Keratinocyte (primary cell): ENCODE measurements at regions not wholly inside any gene's neighbourhood (a gene's known extent, or its start where the extent isn't known, plus 50 kb on each side); places are given as distances from the start of the nearest gene placed in this dataset.

Experiments used
- DNase-seq: peaks from one replicate; pipeline ENCODE4 v3.0.0-alpha.2; 2011; ENCODE audit warnings: low read depth, missing footprints, low spot score
- FAIRE-seq: peaks from 2 replicates; lab custom pipeline; 2011; peaks lifted over from hg19 to GRCh38; lab: Jason Lieb, UNC
- H2AFZ ChIP-seq: 2 replicates; pipeline ENCODE4 v1.6.0; 2012; ENCODE audit warnings: low read length, control low read depth, inconsistent platforms; ENCODE audit not compliant: control insufficient read depth
- H3K27ac ChIP-seq: 2 replicates; pipeline ENCODE4 v1.5.1; 2011; ENCODE audit warnings: low read length; ENCODE audit not compliant: control insufficient read depth, insufficient read depth
- H3K27me3 ChIP-seq: 3 replicates; pipeline ENCODE4 v1.6.0; 2011; ENCODE audit warnings: low read length; ENCODE audit not compliant: control insufficient read depth, insufficient read depth; ENCODE audit errors: extremely low read depth
- H3K36me3 ChIP-seq, 2 experiments: 2 replicates in 1 of 2; 3 replicates in 1 of 2; pipeline ENCODE4 v1.5.1; 2011; ENCODE audit warnings: low read length in 2 of 2, mild to moderate bottlenecking in 1 of 2; ENCODE audit not compliant: control insufficient read depth in 2 of 2, insufficient read depth in 2 of 2; ENCODE audit errors: extremely low read depth in 1 of 2
- H3K4me1 ChIP-seq: 3 replicates; pipeline ENCODE4 v1.5.1; 2011; ENCODE audit warnings: low read length; ENCODE audit not compliant: control insufficient read depth, insufficient read depth; ENCODE audit errors: extremely low read depth
- H3K4me2 ChIP-seq: 3 replicates; pipeline ENCODE4 v1.6.0; 2011; ENCODE audit warnings: low read depth, low read length; ENCODE audit not compliant: control insufficient read depth, insufficient read depth; ENCODE audit errors: extremely low read depth
- H3K4me3 ChIP-seq, 3 experiments: fragments of 200-600 bp in 1 of 3; sonication (generic) in 1 of 3; 2 replicates in 2 of 3; 3 replicates in 1 of 3; pipeline ENCODE4 v1.5.1; 2011 to 2016; ENCODE audit warnings: low read length in 3 of 3, mild to moderate bottlenecking in 3 of 3, control low read depth in 2 of 3, inconsistent platforms in 1 of 3, low read depth in 1 of 3, mixed read lengths in 1 of 3, mixed run types in 1 of 3, moderate library complexity in 1 of 3; ENCODE audit not compliant: control insufficient read depth in 2 of 3, insufficient read depth in 2 of 3; ENCODE audit errors: extremely low read depth in 1 of 3
- H3K79me2 ChIP-seq: 2 replicates; pipeline ENCODE4 v1.6.0; 2012; ENCODE audit warnings: low read length; ENCODE audit not compliant: control insufficient read depth, insufficient read depth
- H3K9ac ChIP-seq: 3 replicates; pipeline ENCODE4 v1.6.0; 2011; ENCODE audit warnings: low read length; ENCODE audit not compliant: control insufficient read depth, insufficient read depth; ENCODE audit errors: extremely low read depth
- H3K9me1 ChIP-seq: 3 replicates; pipeline ENCODE4 v1.6.0; 2011; ENCODE audit warnings: low read length; ENCODE audit not compliant: control insufficient read depth, insufficient read depth; ENCODE audit errors: extremely low read depth
- H3K9me3 ChIP-seq: 2 replicates; pipeline ENCODE4 v1.5.1; 2012; ENCODE audit warnings: low read depth, low read length; ENCODE audit not compliant: control insufficient read depth
- H4K20me1 ChIP-seq: 3 replicates; pipeline ENCODE4 v1.6.0; 2011; ENCODE audit warnings: low read length; ENCODE audit not compliant: control insufficient read depth, insufficient read depth; ENCODE audit errors: extremely low read depth
- EZH2 ChIP-seq: IDR thresholded peaks from one replicate; pipeline ENCODE4 v1.6.1; 2012; ENCODE audit warnings: inconsistent platforms, mild to moderate bottlenecking, low read length, moderate library complexity
- dilution Hi-C: fragments of 300-500 bp; cut with MboI; formaldehyde crosslinking; loops from one replicate; pipeline ENCODE4 v1.7.0; 2020; ENCODE audit warnings: low sequenced_read_pairs; ENCODE audit not compliant: extremely low pct_ligation_motif_present
- TF ChIP-seq, protein P1 (sequence below), 3 experiments: IDR thresholded peaks in 1 of 3; conservative IDR thresholded peaks in 1 of 3; optimal IDR thresholded peaks in 1 of 3; 2 replicates in 2 of 3; 3 replicates in 1 of 3; pipeline versions ENCODE3 to v1.5.1; 2011; ENCODE audit warnings: low read length in 3 of 3, mild to moderate bottlenecking in 3 of 3, moderate library complexity in 2 of 3, control low read depth in 1 of 3, inconsistent platforms in 1 of 3; ENCODE audit not compliant: insufficient read depth in 2 of 3; ENCODE audit errors: extremely low read depth in 1 of 3

DNA sequence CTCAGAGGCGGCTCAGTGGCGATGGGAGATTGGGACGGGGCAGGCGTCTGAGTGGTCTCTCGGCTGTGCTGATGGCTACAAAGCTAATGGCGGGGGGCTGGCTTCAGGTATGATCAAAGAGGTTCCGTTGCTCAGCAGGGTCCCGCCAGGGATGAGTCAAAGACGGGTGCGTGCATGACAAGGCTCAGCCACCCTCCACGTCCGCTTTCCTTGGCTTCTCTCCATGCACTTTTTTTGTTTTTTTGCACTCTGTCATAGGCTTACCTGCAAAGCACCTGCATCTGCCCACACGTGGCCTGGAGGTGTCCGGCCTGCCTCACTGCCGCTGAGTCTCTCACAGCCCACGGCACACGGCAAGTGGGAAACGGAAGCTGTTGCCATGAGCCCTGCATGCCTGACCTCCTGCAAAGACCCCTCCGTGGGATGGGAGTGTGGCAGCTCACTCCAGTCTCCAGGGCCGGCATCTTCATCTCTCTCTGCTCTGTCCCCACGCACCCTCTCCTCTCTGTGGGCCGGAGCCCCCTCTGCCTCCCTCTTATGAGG, 85.5 kb upstream of the ZNF469 start:
- Histone ChIP-seq H3K4me1 (peaks cover 35% of the 10 kb centered on the region), H3K4me2 (peak overlapping the region; percentile 67), H3K9me1 (no peaks in the 10 kb centered on the region), H4K20me1 (no peaks in the 10 kb centered on the region), H3K4me3 (no peak overlapping the region), H3K27ac (no peak overlapping the region), H2AFZ (no peak overlapping the region), H3K36me3 (no peaks in the 10 kb centered on the region), H3K79me2 (no peaks in the 10 kb centered on the region), H3K27me3 (peaks cover 7% of the 10 kb centered on the region), H3K9me3 (no peaks in the 10 kb centered on the region), H3K9ac (no peak overlapping the region)
- DNase-seq (no peak), FAIRE-seq (peak; percentile 76)
- dilution Hi-C loops: no loop called here
- no peak for TF ChIP-seq EZH2
- TF ChIP-seq, protein P1, sequence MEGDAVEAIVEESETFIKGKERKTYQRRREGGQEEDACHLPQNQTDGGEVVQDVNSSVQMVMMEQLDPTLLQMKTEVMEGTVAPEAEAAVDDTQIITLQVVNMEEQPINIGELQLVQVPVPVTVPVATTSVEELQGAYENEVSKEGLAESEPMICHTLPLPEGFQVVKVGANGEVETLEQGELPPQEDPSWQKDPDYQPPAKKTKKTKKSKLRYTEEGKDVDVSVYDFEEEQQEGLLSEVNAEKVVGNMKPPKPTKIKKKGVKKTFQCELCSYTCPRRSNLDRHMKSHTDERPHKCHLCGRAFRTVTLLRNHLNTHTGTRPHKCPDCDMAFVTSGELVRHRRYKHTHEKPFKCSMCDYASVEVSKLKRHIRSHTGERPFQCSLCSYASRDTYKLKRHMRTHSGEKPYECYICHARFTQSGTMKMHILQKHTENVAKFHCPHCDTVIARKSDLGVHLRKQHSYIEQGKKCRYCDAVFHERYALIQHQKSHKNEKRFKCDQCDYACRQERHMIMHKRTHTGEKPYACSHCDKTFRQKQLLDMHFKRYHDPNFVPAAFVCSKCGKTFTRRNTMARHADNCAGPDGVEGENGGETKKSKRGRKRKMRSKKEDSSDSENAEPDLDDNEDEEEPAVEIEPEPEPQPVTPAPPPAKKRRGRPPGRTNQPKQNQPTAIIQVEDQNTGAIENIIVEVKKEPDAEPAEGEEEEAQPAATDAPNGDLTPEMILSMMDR (optimal IDR thresholded peaks at IDR 0.05 in 1 of 3, IDR thresholded peaks at IDR 0.05 in 1 of 3, conservative IDR thresholded peaks at IDR 0.05 in 1 of 3; ENCODE audit: extremely low read depth in 1 of 3, insufficient read depth in 2 of 3, low read length in 3 of 3): no peak

DNA sequence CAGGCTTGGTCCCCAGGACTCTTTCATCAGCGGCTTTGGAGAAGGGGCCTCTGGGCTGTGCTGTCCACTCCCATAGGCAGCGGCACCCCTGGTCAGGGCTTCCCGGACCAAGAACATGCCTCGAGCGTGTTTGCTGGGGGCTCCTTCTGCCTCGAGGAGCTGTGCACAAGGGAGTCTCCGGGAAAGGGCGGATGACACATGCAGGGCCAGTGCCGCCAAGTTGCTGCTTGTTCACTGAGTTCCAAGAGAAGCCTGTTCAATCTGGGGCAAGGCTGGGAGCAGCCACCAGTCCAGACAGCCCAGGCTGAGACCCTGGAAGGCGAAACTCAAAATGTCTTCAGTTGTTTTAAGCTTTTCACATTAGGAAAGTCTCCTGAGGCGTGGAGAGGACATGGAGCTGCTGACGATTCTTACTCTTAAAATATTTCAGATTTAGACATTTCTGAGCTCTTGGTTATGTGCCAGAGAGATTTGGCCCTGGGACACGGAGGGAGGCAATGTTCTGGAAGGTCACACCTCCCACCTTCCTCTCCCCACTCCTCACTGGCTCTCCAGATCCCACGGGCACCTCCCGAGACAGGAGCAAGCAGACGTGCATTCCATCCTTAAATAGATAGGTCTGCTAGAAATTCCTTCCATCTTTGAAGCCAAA, 84.5 kb upstream of the ZNF469 start:
- H3K4me1 ChIP-seq: peaks cover 39% of the 10 kb centered on the region
- peak; percentile 90 for FAIRE-seq
- H3K27ac ChIP-seq: peak overlapping the region; percentile 73
- peaks cover 7% of the 10 kb centered on the region for H3K27me3 ChIP-seq
- H3K36me3 ChIP-seq: no peaks in the 10 kb centered on the region
- H3K9me1 ChIP-seq: no peaks in the 10 kb centered on the region
- peak overlapping the region; percentile 59 for H3K9ac ChIP-seq
- DNase-seq: peak; percentile 55
- H3K4me2 ChIP-seq: peak overlapping the region; percentile 67
- H2AFZ ChIP-seq: peak overlapping the region; percentile 24
- H4K20me1 ChIP-seq: no peaks in the 10 kb centered on the region
- no peaks in the 10 kb centered on the region for H3K79me2 ChIP-seq
- peak overlapping the region in 1 of 3 experiments; percentile 38 for H3K4me3 ChIP-seq
- no peaks in the 10 kb centered on the region for H3K9me3 ChIP-seq
- dilution Hi-C loops: no loop called here
- no peak for TF ChIP-seq EZH2
- TF ChIP-seq, protein P1 (optimal IDR thresholded peaks at IDR 0.05 in 1 of 3, IDR thresholded peaks at IDR 0.05 in 1 of 3, conservative IDR thresholded peaks at IDR 0.05 in 1 of 3; ENCODE audit: extremely low read depth in 1 of 3, insufficient read depth in 2 of 3, low read length in 3 of 3): no peak
